H1 (cell line): ENCODE measurements at regions not wholly inside any gene's neighbourhood (a gene's known extent, or its start where the extent isn't known, plus 50 kb on each side); places are given as distances from the start of the nearest gene placed in this dataset.

ENCODE experiments used
- CTCF ChIA-PET: fragments of 300-600 bp; sonication (Branson Sonifier 250); formaldehyde crosslinking; loops from one replicate; lab custom pipeline; 2021; ENCODE audit not compliant: partially characterized antibody; lab: Charles Lee
- POLR2A ChIA-PET: fragments of 300-600 bp; sonication (Branson Sonifier 250); formaldehyde crosslinking; loops from one replicate; lab custom pipeline; 2021; ENCODE audit warnings: inconsistent platforms; ENCODE audit not compliant: partially characterized antibody; lab: Charles Lee
- DNase-seq, 2 experiments: peaks; one replicate each; pipeline versions ENCODE4 v3.0.0 to v3.0.0-alpha.2; 2010 to 2022; ENCODE audit warnings: low spot score in 2 of 2, low read depth in 1 of 2, mixed read lengths in 1 of 2
- FAIRE-seq: peaks from 2 replicates; lab custom pipeline; 2011; peaks lifted over from hg19 to GRCh38; lab: Jason Lieb, UNC
- H2AFZ ChIP-seq: 2 replicates; pipeline ENCODE4 v1.8.1; 2012; ENCODE audit warnings: low read length, inconsistent platforms
- H2AK5ac ChIP-seq: 2 replicates; pipeline ENCODE4 v1.6.1; 2013; ENCODE audit warnings: low read depth, low read length
- H2BK120ac ChIP-seq: replicated peaks from 2 replicates; pipeline ENCODE3; 2013; ENCODE audit warnings: low read depth, low read length, inconsistent platforms
- H2BK12ac ChIP-seq: 2 replicates; pipeline ENCODE4 v1.6.1; 2013; ENCODE audit warnings: low read depth, low read length
- H2BK15ac ChIP-seq: 2 replicates; pipeline ENCODE4 v1.6.1; 2013; ENCODE audit warnings: low read length
- H2BK20ac ChIP-seq: 2 replicates; pipeline ENCODE4 v1.6.1; 2013; ENCODE audit warnings: low read length
- H2BK5ac ChIP-seq: 2 replicates; pipeline ENCODE4 v1.6.1; 2013; ENCODE audit warnings: low read depth, low read length
- H3K14ac ChIP-seq: 2 replicates; pipeline ENCODE4 v1.6.1; 2013; ENCODE audit warnings: inconsistent platforms; ENCODE audit not compliant: insufficient read length
- H3K18ac ChIP-seq: 2 replicates; pipeline ENCODE4 v1.6.1; 2013; ENCODE audit warnings: low read length; ENCODE audit errors: extremely low read depth
- H3K23ac ChIP-seq: 2 replicates; pipeline ENCODE4 v1.6.1; 2013; ENCODE audit warnings: inconsistent platforms; ENCODE audit not compliant: insufficient read length
- H3K23me2 ChIP-seq: 2 replicates; pipeline ENCODE4 v1.6.1; 2013; ENCODE audit warnings: low read depth, low read length
- H3K27ac ChIP-seq: 2 replicates; pipeline ENCODE4 v1.6.1; 2011; ENCODE audit warnings: low read depth, low read length, inconsistent platforms
- H3K27me3 ChIP-seq, 4 experiments: replicated peaks in 1 of 4; 1 replicate in 1 of 4; 2 replicates in 3 of 4; pipeline versions ENCODE4 v1.6.1 to v1.8.1; 2011 to 2013; ENCODE audit warnings: low read length in 3 of 4, mild to moderate bottlenecking in 3 of 4, inconsistent platforms in 2 of 4, mixed read lengths in 2 of 4, moderate library complexity in 1 of 4; ENCODE audit not compliant: control insufficient read depth in 3 of 4, insufficient read depth in 3 of 4; ENCODE audit errors: extremely low read depth in 1 of 4
- H3K36me3 ChIP-seq, 4 experiments: 2 replicates each; pipeline versions ENCODE4 v1.6.1 to v1.8.1; 2011 to 2013; ENCODE audit warnings: mild to moderate bottlenecking in 4 of 4, low read length in 3 of 4, moderate library complexity in 2 of 4, control low read depth in 1 of 4, inconsistent platforms in 1 of 4; ENCODE audit not compliant: insufficient read depth in 4 of 4, control insufficient read depth in 2 of 4
- H3K4ac ChIP-seq: replicated peaks from 2 replicates; pipeline ENCODE3; 2013; ENCODE audit warnings: low read length, low read depth, mixed read lengths, inconsistent platforms; ENCODE audit not compliant: insufficient read length
- H3K4me1 ChIP-seq, 4 experiments: replicated peaks in 1 of 4; 1 replicate in 1 of 4; 2 replicates in 3 of 4; pipeline versions ENCODE4 v1.6.1 to v1.8.1; 2011 to 2013; ENCODE audit warnings: low read length in 3 of 4, inconsistent platforms in 2 of 4, mixed read lengths in 1 of 4; ENCODE audit not compliant: insufficient read depth in 4 of 4, control insufficient read depth in 3 of 4
- H3K4me2 ChIP-seq, 2 experiments: 2 replicates each; pipeline versions ENCODE4 v1.6.1 to v1.8.1; 2011 to 2013; ENCODE audit warnings: low read depth in 2 of 2, low read length in 2 of 2, control low read depth in 1 of 2, inconsistent platforms in 1 of 2, mild to moderate bottlenecking in 1 of 2; ENCODE audit not compliant: insufficient read depth in 1 of 2
- H3K4me3 ChIP-seq, 4 experiments: fragments of 200-600, 300-600 bp in 1 of 4; sonication (generic), shearing (Covaris generic), sonication (Bioruptor Twin) in 1 of 4; 2 replicates each; pipeline versions ENCODE4 v1.5.1 to v1.8.1; 2011 to 2016; ENCODE audit warnings: low read length in 4 of 4, low read depth in 3 of 4, control low read depth in 2 of 4, inconsistent platforms in 2 of 4, mild to moderate bottlenecking in 2 of 4, mixed read lengths in 1 of 4, moderate library complexity in 1 of 4; ENCODE audit not compliant: insufficient read depth in 2 of 4; ENCODE audit errors: extremely low read depth in 1 of 4
- H3K56ac ChIP-seq: replicated peaks from 2 replicates; pipeline ENCODE3; 2013; ENCODE audit warnings: low read depth, mild to moderate bottlenecking, mixed read lengths, low read length, inconsistent platforms; ENCODE audit not compliant: insufficient read length
- H3K79me1 ChIP-seq: 2 replicates; pipeline ENCODE4 v1.6.1; 2013; ENCODE audit warnings: low read depth, low read length, control low read depth
- H3K79me2 ChIP-seq, 2 experiments: 2 replicates each; pipeline versions ENCODE4 v1.6.1 to v1.8.1; 2012 to 2013; ENCODE audit warnings: low read length in 2 of 2, mild to moderate bottlenecking in 2 of 2, inconsistent platforms in 1 of 2; ENCODE audit not compliant: insufficient read depth in 2 of 2, control insufficient read depth in 1 of 2
- H3K9ac ChIP-seq, 4 experiments: replicated peaks in 1 of 4; 1 replicate in 1 of 4; 2 replicates in 3 of 4; pipeline versions ENCODE4 v1.6.1 to v1.8.1; 2011 to 2013; ENCODE audit warnings: low read depth in 3 of 4, low read length in 3 of 4, control low read depth in 2 of 4, mild to moderate bottlenecking in 2 of 4, moderate library complexity in 2 of 4, inconsistent platforms in 1 of 4; ENCODE audit errors: extremely low read depth in 1 of 4
- H3K9me3 ChIP-seq, 2 experiments: 2 replicates each; pipeline versions ENCODE4 v1.6.1 to v1.8.1; 2012 to 2013; ENCODE audit warnings: mild to moderate bottlenecking in 2 of 2, moderate library complexity in 2 of 2, control low read depth in 1 of 2, inconsistent platforms in 1 of 2, low read depth in 1 of 2, low read length in 1 of 2, mixed read lengths in 1 of 2; ENCODE audit not compliant: insufficient read depth in 2 of 2
- H4K20me1 ChIP-seq, 2 experiments: replicated peaks in 1 of 2; 2 replicates each; pipeline versions ENCODE3 to v1.8.1; 2011 to 2013; ENCODE audit warnings: inconsistent platforms in 2 of 2, low read length in 2 of 2, mild to moderate bottlenecking in 1 of 2; ENCODE audit not compliant: insufficient read depth in 2 of 2, control insufficient read depth in 1 of 2
- H4K5ac ChIP-seq: 2 replicates; pipeline ENCODE4 v1.6.1; 2013; ENCODE audit warnings: low read length, low read depth, mixed read lengths, inconsistent platforms; ENCODE audit not compliant: insufficient read length
- H4K8ac ChIP-seq: 2 replicates; pipeline ENCODE4 v1.8.0; 2013; ENCODE audit warnings: mild to moderate bottlenecking, moderate library complexity, low read length, inconsistent platforms; ENCODE audit not compliant: insufficient read depth; ENCODE audit errors: extremely low read depth
- H4K91ac ChIP-seq: replicated peaks from 2 replicates; pipeline ENCODE3; 2013; ENCODE audit warnings: low read length, mixed read lengths, inconsistent platforms; ENCODE audit not compliant: insufficient read length
- BRCA1 ChIP-seq: IDR thresholded peaks from 2 replicates; pipeline ENCODE4 v1.6.1; 2012; ENCODE audit warnings: low read depth, low read length, improper control_type of control experiment
- CEBPB ChIP-seq: IDR thresholded peaks from 2 replicates; pipeline ENCODE4 v1.6.1; 2012; ENCODE audit warnings: low read depth, low read length
- CHD2 ChIP-seq: IDR thresholded peaks from 2 replicates; pipeline ENCODE4 v1.6.1; 2012; ENCODE audit warnings: low read length, improper control_type of control experiment
- CTCF ChIP-seq, 3 experiments: IDR thresholded peaks; 1 replicate in 2 of 3; 2 replicates in 1 of 3; pipeline versions ENCODE4 v1.5.1 to v1.6.1; 2011; ENCODE audit warnings: low read length in 3 of 3, mild to moderate bottlenecking in 3 of 3, inconsistent platforms in 2 of 3, low read depth in 1 of 3, moderate library complexity in 1 of 3; ENCODE audit not compliant: insufficient read depth in 1 of 3; ENCODE audit errors: control extremely low read depth in 1 of 3
- EP300 ChIP-seq, 2 experiments: IDR thresholded peaks; 1 replicate in 1 of 2; 2 replicates in 1 of 2; pipeline ENCODE4 v1.6.1; 2011 to 2012; ENCODE audit warnings: low read depth in 2 of 2, low read length in 2 of 2, mild to moderate bottlenecking in 2 of 2, borderline replicate concordance in 1 of 2, inconsistent platforms in 1 of 2, moderate library complexity in 1 of 2
- PHF8 ChIP-seq: fragments of 200-600 bp; sonication (generic); conservative IDR thresholded peaks from 2 replicates; pipeline ENCODE4 v1.7.1; 2012; ENCODE audit warnings: low read depth, mild to moderate bottlenecking, inconsistent platforms, low read length, moderate library complexity
- RAD21 ChIP-seq, 2 experiments: IDR thresholded peaks in 1 of 2; conservative IDR thresholded peaks in 1 of 2; 2 replicates each; pipeline ENCODE4 v1.6.1; 2011; ENCODE audit warnings: low read depth in 2 of 2, low read length in 2 of 2, improper control_type of control experiment in 1 of 2, inconsistent platforms in 1 of 2, mild to moderate bottlenecking in 1 of 2, moderate library complexity in 1 of 2
- RBBP5 ChIP-seq: IDR thresholded peaks from 2 replicates; pipeline ENCODE4 v1.7.1; 2012; ENCODE audit warnings: low read depth, mild to moderate bottlenecking, inconsistent platforms, low read length, moderate library complexity, borderline replicate concordance
- RFX5 ChIP-seq: IDR thresholded peaks from 2 replicates; pipeline ENCODE4 v1.6.1; 2011; ENCODE audit warnings: low read depth, low read length, improper control_type of control experiment, borderline replicate concordance
- SIRT6 ChIP-seq: IDR thresholded peaks from one replicate; pipeline ENCODE4 v1.7.1; 2012; ENCODE audit warnings: low read length, inconsistent platforms
- TCF12 ChIP-seq: IDR thresholded peaks from 2 replicates; pipeline ENCODE4 v1.6.1; 2011; ENCODE audit warnings: low read depth, mild to moderate bottlenecking, low read length
- WGBS, 2 experiments: shearing (Covaris generic) in 1 of 2; methylation state at CpG; one replicate each; pipeline versions ENCODE4 v1.1.6 to v1.1.7; 2013 to 2015; ENCODE audit warnings: low lambda C conversion rate in 2 of 2, mixed read lengths in 2 of 2, inconsistent platforms in 1 of 2, low coverage in 1 of 2, missing lambda C conversion rate in 1 of 2; ENCODE audit not compliant: insufficient replicate concordance in 2 of 2, insufficient coverage in 1 of 2, insufficient read length in 1 of 2; ENCODE audit errors: extremely low coverage in 1 of 2, missing lambda C conversion rate in 1 of 2; 5-methylcytosine and 5-hydroxymethylcytosine counted together

- Histone ChIP-seq H2AFZ (no peak overlapping the region), H3K9ac (no peak overlapping the region), H3K4me2 (no peak overlapping the region), H4K20me1 (no peaks in the 10 kb centered on the region), H4K8ac (peak overlapping the region; percentile 46; the same call in 1 of the 2 replicates), H3K4me3 (no peak overlapping the region), H2AK5ac (peak overlapping the region; percentile 75; the same call in 1 of the 2 replicates), H3K18ac (no peak overlapping the region), H2BK120ac (no peak overlapping the region), H2BK5ac (no peak overlapping the region; the same call in none of the 2 replicates), H3K14ac (no peak overlapping the region), H3K36me3 (no peaks in the 10 kb centered on the region), H3K56ac (peak overlapping the region; percentile 69), H4K91ac (peak overlapping the region; percentile 65), H3K4ac (no peak overlapping the region), H2BK20ac (no peak overlapping the region), H3K23ac (no peak overlapping the region), H4K5ac (no peak overlapping the region), H3K23me2 (peaks cover 10% of the 10 kb centered on the region; the same call in 1 of the 2 replicates), H3K4me1 (no peaks in the 10 kb centered on the region; a peak in 1 of 7 replicates), H2BK15ac (no peak overlapping the region), H3K27ac (no peak overlapping the region), H3K9me3 (no peaks in the 10 kb centered on the region; a peak in 1 of 4 replicates), H3K27me3 (no peaks in the 10 kb centered on the region), H2BK12ac (peak overlapping the region; percentile 68), H3K79me2 (no peaks in the 10 kb centered on the region), H3K79me1 (no peaks in the 10 kb centered on the region)
- ChIA-PET POLR2A (no interaction called here), CTCF (interaction anchor here (0.7 kb wide), 1 partner anchor 11 kb away, joined by 3 read pairs; no protein-coding TSS in a partner anchor)
- FAIRE-seq = no peak
- WGBS, 2 experiments = 88 to 96% methylated on average over 4 to 5 of the region's 7 CpGs
- DNase-seq = no peak
- TF ChIP-seq SIRT6 (no peak), CEBPB (no peak), EP300 (IDR thresholded peaks at IDR 0.05; ENCODE audit: borderline replicate concordance in 1 of 2, low read depth in 2 of 2, low read length in 2 of 2) (no peak), RBBP5 (no peak), RFX5 (no peak), TCF12 (no peak), RAD21 (IDR thresholded peaks at IDR 0.05 in 1 of 2, conservative IDR thresholded peaks at IDR 0.05 in 1 of 2; ENCODE audit: low read depth in 2 of 2, low read length in 2 of 2) (no peak), BRCA1 (no peak), PHF8 (no peak), CTCF (IDR thresholded peaks at IDR 0.05; ENCODE audit: control extremely low read depth in 1 of 3, insufficient read depth in 1 of 3, low read depth in 1 of 3, low read length in 3 of 3) (no peak), CHD2 (no peak)
Measured at GRCh38 chr2:18911416-18911815, 322.0 kb upstream of the NT5C1B start.
